Fibroblast of lung (primary cell): ENCODE measurements at regions not wholly inside any gene's neighbourhood (a gene's known extent, or its start where the extent isn't known, plus 50 kb on each side); places are given as distances from the start of the nearest gene placed in this dataset.

ENCODE experiments used
- DNase-seq, 2 donors: peaks; one replicate each; pipeline versions ENCODE4 v3.0.0 to v3.0.0-alpha.2; 2010; ENCODE audit warnings: low read depth in 2 of 2
- H2AFZ ChIP-seq: 2 replicates; pipeline ENCODE4 v1.5.1; 2012; ENCODE audit warnings: low read length, control low read depth, inconsistent platforms
- H3K27ac ChIP-seq: 2 replicates; pipeline ENCODE4 v1.5.1; 2011; ENCODE audit warnings: low read length, control low read depth; ENCODE audit not compliant: insufficient read depth
- H3K27me3 ChIP-seq: 2 replicates; pipeline ENCODE4 v1.5.1; 2011; ENCODE audit warnings: mild to moderate bottlenecking, low read length; ENCODE audit not compliant: control insufficient read depth, insufficient read depth
- H3K36me3 ChIP-seq: 2 replicates; pipeline ENCODE4 v1.5.1; 2011; ENCODE audit warnings: low read length; ENCODE audit not compliant: control insufficient read depth, insufficient read depth
- H3K4me1 ChIP-seq: 2 replicates; pipeline ENCODE4 v1.5.1; 2011; ENCODE audit warnings: low read length; ENCODE audit not compliant: control insufficient read depth, insufficient read depth; ENCODE audit errors: extremely low read depth
- H3K4me2 ChIP-seq: 2 replicates; pipeline ENCODE4 v1.5.1; 2011; ENCODE audit warnings: low read length, control low read depth; ENCODE audit not compliant: insufficient read depth; ENCODE audit errors: extremely low read depth
- H3K4me3 ChIP-seq, 4 experiments: fragments of 200-600 bp in 1 of 4; sonication (generic) in 1 of 4; replicated peaks in 1 of 4; 2 replicates each; pipeline ENCODE4 v1.5.1; 2011 to 2016; ENCODE audit warnings: low read length in 4 of 4, low read depth in 3 of 4, mild to moderate bottlenecking in 3 of 4, control low read depth in 2 of 4, inconsistent platforms in 1 of 4, mixed read lengths in 1 of 4; ENCODE audit not compliant: insufficient read depth in 1 of 4; ENCODE audit errors: control extremely low read depth in 1 of 4
- H3K79me2 ChIP-seq: 2 replicates; pipeline ENCODE4 v1.5.1; 2012; ENCODE audit warnings: mild to moderate bottlenecking, low read length, inconsistent platforms; ENCODE audit not compliant: control insufficient read depth, insufficient read depth
- H3K9ac ChIP-seq: 2 replicates; pipeline ENCODE4 v1.5.1; 2011; ENCODE audit warnings: mild to moderate bottlenecking, low read length, control low read depth; ENCODE audit not compliant: insufficient read depth
- H3K9me3 ChIP-seq: 2 replicates; pipeline ENCODE4 v1.5.1; 2012; ENCODE audit warnings: low read depth, low read length; ENCODE audit not compliant: control insufficient read depth, insufficient read depth
- H4K20me1 ChIP-seq: 2 replicates; pipeline ENCODE4 v1.5.1; 2011; ENCODE audit warnings: low read length; ENCODE audit not compliant: control insufficient read depth, insufficient read depth; ENCODE audit errors: extremely low read depth
- CTCF ChIP-seq, 2 donors: IDR thresholded peaks in 1 of 2; conservative IDR thresholded peaks in 1 of 2; 1 replicate in 1 of 2; 2 replicates in 1 of 2; pipeline ENCODE4 v1.5.1; 2011 to 2012; ENCODE audit warnings: low read length in 2 of 2, control low read depth in 1 of 2, inconsistent platforms in 1 of 2, low read depth in 1 of 2, mild to moderate bottlenecking in 1 of 2
- EZH2 ChIP-seq: IDR thresholded peaks from 2 replicates; pipeline ENCODE4 v1.5.1; 2012; ENCODE audit warnings: low read length, control low read depth, mild to moderate bottlenecking; ENCODE audit errors: missing control alignments

- TF ChIP-seq EZH2: no peak
- no peak for TF ChIP-seq CTCF (conservative IDR thresholded peaks at IDR 0.05 in 1 of 2, IDR thresholded peaks at IDR 0.05 in 1 of 2; ENCODE audit: low read depth in 1 of 2, low read length in 2 of 2)
- no peak overlapping the region for H3K4me3 ChIP-seq
Observed at GRCh38 chr10:112053895-112054294, 129.7 kb downstream of the GPAM start.

GRCh38 chr10:112054516-112054915 is 129.0 kb downstream of the GPAM start:
- H3K4me2 ChIP-seq: no peak overlapping the region
- no peak overlapping the region for H3K27ac ChIP-seq
- no peak overlapping the region for H3K9ac ChIP-seq
- no peak for DNase-seq
- H3K9me3 ChIP-seq: no peaks in the 10 kb centered on the region
- H4K20me1 ChIP-seq: no peaks in the 10 kb centered on the region
- H3K27me3 ChIP-seq: no peaks in the 10 kb centered on the region
- H3K79me2 ChIP-seq: no peaks in the 10 kb centered on the region
- no peaks in the 10 kb centered on the region for H3K36me3 ChIP-seq
- no peaks in the 10 kb centered on the region for H3K4me1 ChIP-seq
- no peak overlapping the region for H2AFZ ChIP-seq
- H3K4me3 ChIP-seq: no peak overlapping the region
- TF ChIP-seq EZH2 (no peak), CTCF (conservative IDR thresholded peaks at IDR 0.05 in 1 of 2, IDR thresholded peaks at IDR 0.05 in 1 of 2; ENCODE audit: low read depth in 1 of 2, low read length in 2 of 2) (no peak)

More at GRCh38 chr10:112053895-112054294, 129.7 kb downstream of the GPAM start:
- Histone ChIP-seq H2AFZ (no peak overlapping the region), H3K27ac (no peak overlapping the region), H3K27me3 (no peaks in the 10 kb centered on the region), H3K4me1 (no peaks in the 10 kb centered on the region), H3K4me2 (no peak overlapping the region), H3K9ac (no peak overlapping the region), H3K79me2 (no peaks in the 10 kb centered on the region), H3K9me3 (no peaks in the 10 kb centered on the region), H4K20me1 (no peaks in the 10 kb centered on the region), H3K36me3 (no peaks in the 10 kb centered on the region)
- no peak for DNase-seq

- Histone ChIP-seq H3K36me3 (no peaks in the 10 kb centered on the region), H3K4me2 (no peak overlapping the region), H3K9me3 (no peaks in the 10 kb centered on the region), H3K4me3 (no peak overlapping the region), H3K79me2 (no peaks in the 10 kb centered on the region), H3K27ac (no peak overlapping the region), H4K20me1 (no peaks in the 10 kb centered on the region), H2AFZ (no peak overlapping the region), H3K9ac (no peak overlapping the region), H3K4me1 (no peaks in the 10 kb centered on the region), H3K27me3 (no peaks in the 10 kb centered on the region)
- no peak for DNase-seq
- no peak for TF ChIP-seq EZH2
- TF ChIP-seq CTCF (conservative IDR thresholded peaks at IDR 0.05 in 1 of 2, IDR thresholded peaks at IDR 0.05 in 1 of 2; ENCODE audit: low read depth in 1 of 2, low read length in 2 of 2): no peak
Observed at GRCh38 chr10:112057072-112057471, 126.5 kb downstream of the GPAM start.
